ENCODE measurements at regions not wholly inside any gene's neighbourhood (a gene's known extent, or its start where the extent isn't known, plus 50 kb on each side); places are given as distances from the start of the nearest gene placed in this dataset.

GRCh38 chr10:81704596-81704995 lies 170.4 kb upstream of the NRG3 start:
- TF ChIP-seq CTCF (IDR thresholded peaks at IDR 0.05) (no peak), POLR2A (IDR thresholded peaks at IDR 0.05) (no peak)
